ENCODE measurements at regions not wholly inside any gene's neighbourhood (a gene's known extent, or its start where the extent isn't known, plus 50 kb on each side); places are given as distances from the start of the nearest gene placed in this dataset.

GRCh38 chr6:8627085-8627861 lies 191.9 kb upstream of the SLC35B3 start:
- TF ChIP-seq POLR2A (IDR thresholded peaks at IDR 0.05; ENCODE audit: low read length): no peak
- no peak for TF ChIP-seq GATA1 (IDR thresholded peaks at IDR 0.05; ENCODE audit: low read depth, low read length)
